Stimulated activated CD4-positive, alpha-beta T cell treated with anti-CD3 and anti-CD28 coated beads, Interleukin-4, amount 100 ng/mL, for 1 hour (primary cell): ENCODE measurements at regions not wholly inside any gene's neighbourhood (a gene's known extent, or its start where the extent isn't known, plus 50 kb on each side); places are given as distances from the start of the nearest gene placed in this dataset.
A peak's percentile ranks its signal among the peaks of the same experiment; 100 is the strongest.

ENCODE experiments used
- DNase-seq: peaks from one replicate; pipeline ENCODE4 v3.0.0-alpha.2; 2020

- DNase-seq: no peak
These were observed 308.9 kb downstream of the ZEB2 start for GRCh38 chr2:144211065-144211464.

- no peak for DNase-seq
These were observed 309.8 kb downstream of the ZEB2 start for GRCh38 chr2:144210076-144210475.

- DNase-seq: no peak
These were observed 311.0 kb downstream of the ZEB2 start for GRCh38 chr2:144208924-144209323.

- DNase-seq: no peak
These were observed 313.9 kb downstream of the ZEB2 start for GRCh38 chr2:144206019-144206418.

- DNase-seq: no peak
These were observed 318.0 kb downstream of the ZEB2 start for GRCh38 chr2:144201868-144202468.

DNA sequence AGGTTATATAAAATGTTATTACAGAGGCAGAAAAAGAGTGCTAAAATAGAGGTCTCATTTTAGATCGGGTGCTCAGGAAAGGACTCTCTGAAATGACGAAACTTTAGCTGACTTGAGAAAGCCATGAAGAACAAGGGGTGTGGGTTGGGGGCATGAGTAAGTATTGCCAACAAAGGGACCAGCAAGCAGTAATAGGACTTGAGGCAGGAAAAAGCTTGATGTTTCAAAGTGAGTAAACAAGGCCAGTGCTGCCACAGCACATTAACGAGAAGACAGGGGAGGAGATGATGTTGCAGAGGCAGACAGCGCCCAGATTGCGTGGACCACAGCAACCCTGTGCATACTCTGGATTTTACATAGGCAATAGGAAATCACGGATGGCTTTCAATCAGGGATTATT lies 318.8 kb downstream of the ZEB2 start:
- DNase-seq: no peak

DNA sequence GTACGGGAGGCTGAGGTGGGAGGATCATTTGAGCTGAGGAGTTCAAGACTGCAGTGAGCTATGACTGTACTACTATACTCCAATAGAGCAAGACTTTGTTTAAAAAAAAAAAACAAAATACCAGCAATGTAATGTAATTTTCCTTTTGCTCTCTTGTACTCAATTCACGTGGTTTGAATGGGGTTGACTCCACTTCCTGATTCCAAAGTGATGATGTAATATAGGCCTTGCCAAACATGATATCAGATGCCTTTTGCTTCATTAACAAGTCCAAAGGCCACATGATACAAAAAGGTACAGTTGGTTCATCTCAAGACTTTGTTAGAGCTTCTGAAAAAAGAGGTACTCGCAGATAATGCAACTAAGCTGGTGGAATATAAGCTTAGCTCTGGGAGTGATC lies 321.8 kb downstream of the ZEB2 start:
- no peak for DNase-seq

DNA sequence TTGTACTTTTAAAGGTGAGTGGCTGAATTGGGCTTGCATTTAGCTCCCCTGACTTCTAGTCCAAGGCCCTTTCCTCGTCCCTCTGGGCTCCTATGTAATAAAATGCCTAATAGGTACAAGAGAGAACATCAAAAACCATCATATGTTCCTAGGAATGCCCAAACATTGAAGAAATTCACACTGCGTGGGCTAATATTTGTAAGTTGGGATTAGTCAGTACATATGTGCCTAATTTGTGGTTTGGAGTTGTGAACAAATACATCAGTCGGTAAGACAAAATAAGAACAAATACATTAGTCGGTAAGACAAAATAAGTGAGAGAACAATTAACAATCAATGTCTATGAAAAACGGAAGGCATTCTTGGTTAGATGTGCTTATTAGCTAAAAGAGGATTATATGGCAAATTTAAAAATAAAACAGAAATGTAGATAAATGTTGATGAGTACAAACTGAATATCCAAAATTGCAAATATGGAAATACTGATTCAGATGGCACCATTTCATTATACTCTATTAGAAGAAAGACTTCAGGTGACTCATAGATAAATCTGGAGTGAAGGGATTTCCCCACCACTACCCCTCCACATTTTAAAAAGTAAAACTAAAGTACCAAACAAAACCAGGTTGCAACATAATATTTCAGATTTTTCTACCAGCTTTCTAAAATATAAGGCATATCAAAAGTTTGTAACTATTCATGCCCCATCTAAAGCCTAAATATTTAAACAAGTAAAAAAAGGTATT lies 325.4 kb downstream of the ZEB2 start:
- no peak for DNase-seq

GRCh38 chr2:144190908-144191605 lies 328.9 kb downstream of the ZEB2 start:
- DNase-seq: no peak

DNA sequence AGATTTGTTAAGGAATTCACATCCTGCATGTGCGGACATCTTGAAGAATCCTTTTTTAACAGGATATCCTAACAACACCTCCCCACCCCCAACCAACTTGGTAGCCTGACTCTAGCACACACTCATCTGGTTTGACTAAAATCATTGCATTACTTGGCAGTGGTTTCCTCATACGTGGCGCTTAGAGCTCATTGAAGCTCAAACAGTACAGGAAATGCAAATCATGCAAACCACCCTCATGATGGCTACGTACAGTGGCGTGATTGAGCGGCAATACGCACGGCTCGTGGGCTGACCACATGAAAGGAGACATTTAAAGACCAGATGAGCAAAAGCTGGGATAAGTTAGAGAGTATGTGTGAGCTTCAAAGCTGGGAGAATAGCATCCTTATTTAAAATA lies 336.2 kb downstream of the ZEB2 start:
- DNase-seq: peak; percentile 55

DNA sequence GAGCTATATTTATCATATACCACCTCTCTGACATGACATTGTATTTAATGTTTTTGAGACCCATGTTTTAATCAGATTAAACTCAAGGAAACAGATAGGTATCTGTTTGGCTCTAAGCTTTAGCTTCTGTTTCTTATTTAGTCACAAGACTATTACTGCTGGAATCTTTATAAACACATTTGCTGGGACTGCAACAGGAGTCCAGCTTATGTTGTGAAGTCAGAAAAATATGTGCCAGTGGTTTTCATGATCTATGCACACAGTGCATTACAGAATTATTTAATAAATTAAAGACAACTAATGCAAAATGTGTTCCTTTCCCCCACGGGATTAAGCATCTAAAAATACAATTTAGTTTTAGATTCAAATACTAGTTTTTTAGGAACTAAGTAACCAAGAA lies 338.9 kb downstream of the ZEB2 start:
- no peak for DNase-seq

- DNase-seq: no peak
These were observed 339.8 kb downstream of the ZEB2 start for GRCh38 chr2:144180131-144180530.

DNA sequence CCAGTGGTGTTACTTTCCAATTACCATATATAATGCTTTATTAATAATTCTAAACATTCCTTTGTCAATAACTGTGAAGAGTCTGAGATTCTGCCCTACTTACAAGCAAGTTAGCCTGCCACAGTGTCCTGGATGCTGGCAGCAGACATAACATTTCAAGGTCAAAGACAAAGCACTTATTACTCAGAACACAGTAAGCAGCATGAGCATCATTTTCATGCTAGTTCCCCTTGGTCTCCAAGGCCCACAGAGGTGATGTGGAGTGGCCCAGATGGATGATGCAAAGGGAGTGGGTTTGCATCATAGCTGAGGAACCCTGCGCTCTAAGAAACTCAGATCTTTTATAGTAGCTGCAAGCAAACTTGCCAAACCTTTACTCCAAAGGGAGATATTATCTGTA lies 349.7 kb downstream of the ZEB2 start:
- DNase-seq: no peak

DNA sequence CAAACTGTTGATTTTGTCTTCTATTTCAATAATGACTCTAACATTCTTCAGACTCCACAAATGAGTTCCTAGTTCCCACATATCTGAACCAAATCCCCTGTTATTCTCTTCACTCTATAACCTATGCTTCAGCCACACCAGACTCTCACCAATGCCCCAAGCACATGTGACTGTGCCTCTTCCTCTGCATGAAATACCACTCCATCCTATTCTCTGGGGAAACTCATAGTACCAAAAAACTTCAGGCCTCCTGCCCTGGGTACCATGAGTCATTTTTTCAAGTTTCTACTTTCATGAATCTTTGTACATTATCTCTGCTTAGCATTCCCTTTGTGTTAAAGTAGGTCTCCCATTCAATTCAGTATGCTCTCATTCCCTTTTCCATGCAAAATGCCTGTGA lies 353.2 kb downstream of the ZEB2 start:
- no peak for DNase-seq

DNA sequence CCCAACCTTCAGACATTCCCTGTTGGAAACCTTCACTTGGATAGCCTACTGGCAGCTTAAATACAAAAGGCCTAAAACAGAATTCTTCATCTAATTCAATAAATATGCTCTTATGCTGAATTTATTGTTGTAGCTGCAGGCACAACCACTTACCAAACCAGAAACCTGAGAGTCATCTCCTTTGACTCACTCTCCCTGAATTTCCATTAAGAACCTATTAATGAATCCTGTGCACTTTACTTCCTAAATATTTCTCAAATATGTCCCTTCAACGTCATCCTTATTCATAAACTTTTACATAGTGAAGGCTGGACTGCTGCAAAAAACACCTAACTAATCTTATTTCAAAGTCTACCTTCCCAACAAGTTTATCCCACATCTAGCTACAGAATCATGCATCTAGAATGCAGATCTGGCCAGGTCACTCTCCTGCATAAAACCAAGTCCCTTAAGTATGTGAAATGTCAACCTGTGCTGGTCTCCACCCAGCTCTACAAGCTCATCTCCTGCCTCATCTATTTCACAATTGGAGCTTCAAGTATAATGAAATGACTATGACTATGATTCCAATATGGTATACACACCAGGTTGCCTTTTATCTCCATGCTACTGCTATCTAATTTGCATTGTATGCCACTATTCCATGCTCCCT lies 354.2 kb downstream of the ZEB2 start:
- no peak for DNase-seq

- no peak for DNase-seq
These were observed 356.3 kb downstream of the ZEB2 start for GRCh38 chr2:144163592-144163991.

- peak; percentile 23 for DNase-seq
These were observed 357.3 kb downstream of the ZEB2 start for GRCh38 chr2:144162652-144163051.

DNA sequence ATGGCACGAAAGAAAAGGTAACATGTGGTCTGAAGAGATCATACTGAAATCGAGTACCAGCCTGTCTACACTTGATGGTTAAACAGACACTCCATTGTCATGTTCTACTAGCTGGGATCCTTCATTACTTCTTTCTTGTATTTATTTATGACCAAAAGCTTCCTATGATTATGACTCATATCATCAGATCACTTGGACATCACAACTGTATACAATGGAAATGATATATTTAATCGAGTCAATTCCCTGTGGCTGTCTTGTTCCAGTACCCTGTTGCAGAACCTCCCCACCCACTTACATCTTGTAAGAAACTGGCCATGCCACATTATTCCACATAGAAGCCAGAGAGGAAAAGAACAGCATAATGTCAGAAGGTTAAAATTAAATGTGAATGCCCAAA lies 358.9 kb downstream of the ZEB2 start:
- DNase-seq: no peak

DNA sequence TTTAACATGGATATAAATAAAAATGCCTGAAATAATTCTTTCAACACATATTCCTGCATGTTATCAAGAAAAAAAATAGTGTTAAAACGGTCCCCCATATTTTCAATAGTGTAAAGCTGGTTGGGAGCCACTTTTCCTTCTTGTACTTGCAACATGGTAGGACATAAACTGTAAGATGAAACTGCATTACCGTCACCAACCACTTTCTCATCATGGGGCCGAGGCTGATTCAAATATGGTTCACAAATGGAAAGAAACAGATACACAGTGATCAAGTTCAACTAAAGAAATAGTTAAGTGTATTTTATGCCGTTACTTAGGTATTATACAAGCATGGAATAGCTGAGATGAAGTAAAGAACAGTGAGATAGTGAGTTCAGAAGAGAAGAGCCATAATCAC lies 360.7 kb downstream of the ZEB2 start:
- DNase-seq: no peak

DNA sequence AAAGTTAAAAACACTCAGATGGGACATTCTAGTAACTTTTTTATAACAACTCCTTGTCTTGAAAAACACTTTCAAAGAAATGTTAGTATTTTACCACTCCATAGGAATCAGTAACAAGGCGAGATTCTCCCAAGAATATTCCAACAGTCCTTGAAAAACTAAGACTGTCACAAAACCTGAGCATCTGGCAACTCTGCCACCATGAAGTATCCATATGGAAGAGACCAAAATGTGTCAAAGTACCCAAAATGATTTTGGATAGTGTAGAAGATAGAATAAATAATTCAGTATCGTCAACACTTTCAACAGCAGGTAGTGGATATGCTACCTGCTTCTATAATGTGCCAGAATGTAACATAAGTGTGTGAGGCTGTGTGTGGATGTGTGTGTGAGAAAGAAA lies 361.8 kb downstream of the ZEB2 start:
- no peak for DNase-seq

DNA sequence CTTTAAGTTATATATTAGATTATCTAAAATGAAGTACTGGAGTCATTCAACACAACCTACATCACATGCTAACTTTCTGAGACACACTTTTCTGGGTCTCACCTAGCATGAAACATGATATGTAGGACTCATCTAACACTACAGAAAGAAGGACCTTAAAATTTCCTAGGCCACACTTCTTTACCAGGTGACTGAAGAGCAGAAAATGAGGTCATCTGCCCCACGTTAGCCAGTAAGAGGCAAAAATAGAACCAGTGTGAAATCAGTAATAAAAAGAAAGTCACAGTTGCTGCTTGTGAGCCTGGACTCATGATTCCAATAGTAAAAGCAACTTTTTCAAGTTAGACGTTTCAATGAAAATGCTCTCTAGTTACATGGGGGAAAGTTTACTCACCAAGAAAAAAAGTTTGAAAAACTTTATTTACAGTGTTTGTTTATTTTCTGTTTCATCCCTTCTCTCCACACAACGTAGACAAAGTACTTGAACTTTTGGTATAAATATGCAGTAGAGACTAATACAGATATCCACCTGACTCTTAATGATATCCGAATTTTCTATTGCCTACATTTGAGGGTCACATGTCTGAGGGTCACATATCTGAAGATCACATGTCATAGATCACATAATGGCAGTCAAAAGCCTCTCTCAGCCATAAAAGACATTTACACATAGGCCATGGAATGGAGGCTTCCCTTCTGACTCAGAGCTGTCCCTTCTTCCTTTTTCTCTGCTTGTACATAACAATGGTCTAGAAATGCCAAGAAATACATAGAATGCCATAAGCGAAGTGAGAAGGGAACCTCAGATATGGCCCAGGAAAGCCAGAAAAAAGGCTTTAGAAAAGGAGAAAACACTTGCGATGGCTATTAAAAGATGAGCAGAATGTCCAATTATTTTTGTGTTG lies 362.9 kb downstream of the ZEB2 start:
- no peak for DNase-seq

GRCh38 chr2:144154205-144154604 lies 365.7 kb downstream of the ZEB2 start:
- no peak for DNase-seq

- DNase-seq: no peak
These were observed 367.1 kb downstream of the ZEB2 start for GRCh38 chr2:144152817-144153271.
